Stimulated activated CD8-positive, alpha-beta memory T cell treated with anti-CD3 and anti-CD28 coated beads, Interleukin-12 subunit alpha, Interleukin-12 subunit beta, amount 100 ng/mL, for 4 hours (primary cell): ENCODE measurements at regions not wholly inside any gene's neighbourhood (a gene's known extent, or its start where the extent isn't known, plus 50 kb on each side); places are given as distances from the start of the nearest gene placed in this dataset.
A peak's percentile ranks its signal among the peaks of the same experiment; 100 is the strongest.

Experiments used
- DNase-seq: peaks from one replicate; pipeline ENCODE4 v3.0.0-alpha.2; 2020; ENCODE audit warnings: low read depth

DNA sequence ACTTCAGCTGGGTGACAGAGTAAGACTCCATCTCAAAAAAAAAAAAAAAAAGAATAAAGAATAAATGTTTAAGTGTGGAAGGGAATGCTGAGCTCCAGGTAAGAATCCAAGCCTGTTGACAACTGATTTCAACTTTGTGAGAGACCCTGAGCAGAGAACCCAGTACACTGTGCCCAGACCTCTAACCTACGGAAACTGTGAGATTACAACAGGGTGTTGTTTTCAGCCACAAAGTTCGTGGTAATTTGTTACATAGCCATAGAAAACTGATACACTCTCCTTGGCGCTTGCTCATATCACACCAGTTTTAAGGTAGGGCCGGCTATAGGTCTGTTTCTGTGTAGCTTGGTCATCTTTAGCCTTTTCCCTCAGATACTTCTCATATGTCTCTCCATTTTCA lies 98.4 kb upstream of the PAPOLG start:
- no peak for DNase-seq

GRCh38 chr2:60659026-60659425 lies 97.0 kb upstream of the PAPOLG start:
- no peak for DNase-seq

DNA sequence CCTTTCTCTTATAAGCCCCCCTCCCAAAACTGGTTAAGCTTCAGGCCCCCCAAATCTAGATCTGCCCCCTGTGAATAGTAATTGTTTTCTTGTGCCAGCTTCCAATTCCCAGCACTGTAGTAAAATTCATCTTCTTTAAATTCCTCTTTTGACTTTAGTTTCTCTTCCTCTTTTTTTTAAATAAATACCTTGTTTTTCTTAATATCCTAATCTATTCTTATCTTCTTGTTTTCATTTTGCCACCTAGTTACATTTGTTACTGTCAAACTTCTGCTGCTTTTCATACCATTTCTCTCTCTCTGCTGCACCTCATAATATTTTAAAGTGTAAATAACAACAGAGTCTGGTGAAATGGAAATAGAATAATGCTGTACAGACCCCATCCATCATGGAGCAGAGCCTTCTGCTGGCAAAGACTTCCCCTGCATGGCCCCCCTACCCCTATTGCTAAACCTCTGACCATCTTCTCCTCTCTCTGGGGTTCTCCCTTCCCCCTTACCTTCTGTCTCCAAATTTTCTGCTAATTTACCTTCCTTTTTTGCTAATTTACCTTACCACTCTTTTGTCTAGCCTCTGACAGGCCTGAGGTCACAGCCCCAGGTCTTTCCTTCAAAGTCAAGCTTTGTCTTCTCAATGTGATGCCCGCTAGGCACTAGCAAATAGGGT lies 94.9 kb upstream of the PAPOLG start:
- no peak for DNase-seq

DNA sequence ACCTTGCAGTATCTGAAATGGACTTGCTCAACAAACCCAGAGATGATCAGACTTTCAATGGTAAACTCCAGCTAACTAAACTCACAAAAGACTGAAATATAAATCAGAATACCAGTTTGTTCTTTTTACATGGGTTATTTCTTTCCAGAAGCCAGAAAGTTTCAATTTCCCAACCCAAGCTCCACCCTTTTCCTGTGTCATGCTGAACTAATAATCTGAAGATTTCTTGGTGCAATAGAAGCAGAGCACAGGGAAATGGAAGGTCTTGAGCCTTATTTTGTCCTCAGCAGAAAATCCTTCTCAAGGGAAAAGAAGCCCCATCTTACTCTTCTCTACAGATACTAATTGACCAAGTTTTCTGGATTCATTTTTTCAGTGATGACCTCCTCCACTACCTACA lies 93.3 kb upstream of the PAPOLG start:
- no peak for DNase-seq

- DNase-seq = no peak
These were observed 84.1 kb upstream of the PAPOLG start for GRCh38 chr2:60671966-60672365.

GRCh38 chr2:60674524-60675165 lies 81.4 kb upstream of the PAPOLG start:
- DNase-seq = peak; percentile 49

DNA sequence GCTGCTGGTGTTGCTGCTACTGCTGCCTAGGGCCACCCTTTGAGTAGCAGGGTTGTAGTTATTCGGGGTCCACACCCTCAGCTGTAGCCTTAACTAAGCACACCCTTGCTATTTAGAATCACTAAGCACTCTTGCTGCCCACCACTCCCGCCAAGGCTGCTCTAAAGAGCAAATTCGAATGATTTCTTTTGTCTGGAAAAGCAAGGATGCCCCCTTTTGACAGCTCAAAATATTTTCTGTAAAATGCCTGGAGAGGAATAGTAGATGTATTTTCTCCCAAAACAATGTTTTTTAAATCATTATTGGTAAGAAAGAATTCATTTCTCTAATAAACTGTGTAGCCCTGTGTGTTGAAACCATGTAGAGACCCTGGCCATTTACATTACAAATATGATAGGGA lies 80.8 kb upstream of the PAPOLG start:
- no peak for DNase-seq

DNA sequence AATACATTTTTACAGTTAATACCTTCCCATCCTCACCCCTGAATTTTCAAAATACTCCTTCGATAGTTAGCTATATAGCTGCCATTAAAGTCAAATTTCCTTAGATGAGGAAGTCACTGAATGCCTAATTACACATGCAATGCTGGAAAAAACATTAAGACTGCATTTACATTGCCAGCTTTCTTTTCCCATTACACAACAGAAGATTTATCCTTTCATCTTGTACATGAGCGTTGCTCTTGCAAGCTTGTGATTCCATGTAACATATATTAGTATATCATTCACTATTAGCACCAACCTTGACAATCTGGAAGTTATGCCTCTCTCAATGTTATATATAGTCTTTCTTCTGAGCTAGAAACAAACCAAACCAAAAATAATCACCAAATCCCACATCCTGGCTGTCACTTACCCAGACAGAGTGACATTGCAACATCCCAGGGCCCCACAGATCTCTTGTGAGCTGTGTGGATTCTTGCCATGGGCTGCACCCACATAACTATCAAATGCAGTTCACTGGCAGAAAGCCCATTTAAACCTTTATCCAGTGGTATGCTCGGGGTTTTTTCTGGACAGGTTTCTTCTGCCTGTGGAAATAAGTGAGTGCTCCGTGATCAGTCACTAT lies 79.2 kb upstream of the PAPOLG start:
- DNase-seq = no peak

- no peak for DNase-seq
These were observed 78.7 kb upstream of the PAPOLG start for GRCh38 chr2:60677356-60677755.

DNA sequence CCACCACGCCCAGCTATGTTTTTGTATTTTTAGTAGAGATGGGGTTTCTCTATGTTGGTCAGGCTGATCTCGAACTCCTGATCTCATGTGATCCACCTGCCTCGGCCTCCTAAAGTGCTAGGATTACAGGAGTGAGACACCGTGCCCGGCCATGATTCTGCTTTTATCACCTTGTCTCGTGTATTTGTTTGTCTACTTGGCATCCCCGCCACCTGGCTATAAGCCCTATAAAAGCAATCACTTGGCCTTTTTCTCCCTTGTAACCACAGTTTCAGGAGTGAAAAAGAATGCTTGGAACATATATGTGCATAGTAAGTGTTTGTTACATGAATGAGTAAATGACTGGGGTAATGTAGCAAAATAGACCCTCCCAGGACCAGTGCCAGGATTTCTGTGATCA lies 77.5 kb upstream of the PAPOLG start:
- DNase-seq = no peak

DNA sequence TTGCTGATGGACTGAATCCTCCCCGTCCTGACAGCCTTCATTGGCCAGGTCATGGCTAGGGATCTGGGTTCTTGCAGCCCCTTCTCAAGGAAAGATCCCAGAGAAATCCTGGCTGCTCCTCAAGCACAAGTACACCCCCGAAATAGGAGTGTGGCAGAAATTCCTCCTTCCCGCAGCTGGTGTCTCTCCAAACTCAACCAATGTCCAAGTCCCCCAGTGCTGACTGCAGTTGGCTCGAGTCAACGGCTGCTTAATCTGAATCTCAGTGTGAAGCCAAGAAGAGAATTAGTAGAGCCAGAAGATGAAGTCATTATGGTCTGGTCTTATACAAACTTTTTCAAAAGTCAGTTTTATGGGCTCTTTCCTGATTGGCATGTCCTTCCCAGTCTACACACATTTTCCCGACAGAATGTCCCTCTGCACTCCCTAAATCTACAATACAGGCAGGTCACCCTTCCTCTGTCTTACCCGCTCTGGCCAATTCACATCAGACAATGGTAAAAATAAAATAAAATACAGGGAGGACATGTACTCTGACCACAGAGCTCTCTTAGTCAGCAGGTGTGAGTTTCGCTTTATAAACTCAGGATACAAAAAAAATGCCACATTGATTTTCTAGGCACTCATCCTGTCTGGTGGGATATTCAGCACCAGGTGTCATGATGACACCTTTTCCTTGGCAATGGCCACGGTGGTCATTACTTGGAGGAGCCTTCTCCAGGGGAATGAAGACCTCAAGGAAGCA lies 76.9 kb upstream of the PAPOLG start:
- no peak for DNase-seq

GRCh38 chr2:60693551-60693950 lies 62.5 kb upstream of the PAPOLG start:
- no peak for DNase-seq

DNA sequence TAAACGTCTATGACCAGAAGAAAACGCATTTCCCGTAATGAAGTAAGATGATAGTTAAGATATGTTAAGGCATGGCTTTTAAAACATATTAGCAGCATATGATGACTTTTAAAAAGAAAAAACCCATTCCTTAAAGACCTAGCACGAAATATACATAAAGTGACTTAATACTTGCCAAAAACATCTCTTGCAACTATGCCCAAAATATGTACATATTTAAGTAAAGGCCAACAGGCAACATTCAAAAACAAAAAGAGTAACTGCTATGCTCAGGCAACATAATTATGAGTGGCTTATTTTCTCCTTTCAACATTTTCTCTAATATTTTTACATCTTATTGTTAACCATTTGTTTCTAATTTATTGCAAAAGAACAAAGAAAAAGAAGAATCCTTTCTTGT lies 60.3 kb upstream of the PAPOLG start:
- no peak for DNase-seq

DNA sequence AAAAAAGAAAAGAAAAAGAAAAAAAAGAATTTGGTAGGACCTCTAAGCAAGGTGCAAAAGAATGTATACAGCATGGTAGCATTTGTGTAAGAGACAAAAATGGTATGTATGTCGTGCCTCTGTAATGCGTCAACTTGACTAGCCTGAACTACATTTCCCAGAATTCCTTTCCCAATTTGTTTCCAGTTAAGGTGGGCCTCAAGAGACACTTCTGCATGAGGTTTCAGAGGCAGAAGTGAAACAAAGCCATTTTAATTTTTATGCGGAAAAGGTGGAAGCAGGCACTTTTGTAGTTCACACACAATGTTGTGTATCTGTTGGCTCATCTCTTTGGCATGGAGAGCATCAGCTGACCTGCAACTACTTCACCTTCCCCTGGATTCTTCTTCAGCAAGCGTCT lies 56.5 kb upstream of the PAPOLG start:
- no peak for DNase-seq

DNA sequence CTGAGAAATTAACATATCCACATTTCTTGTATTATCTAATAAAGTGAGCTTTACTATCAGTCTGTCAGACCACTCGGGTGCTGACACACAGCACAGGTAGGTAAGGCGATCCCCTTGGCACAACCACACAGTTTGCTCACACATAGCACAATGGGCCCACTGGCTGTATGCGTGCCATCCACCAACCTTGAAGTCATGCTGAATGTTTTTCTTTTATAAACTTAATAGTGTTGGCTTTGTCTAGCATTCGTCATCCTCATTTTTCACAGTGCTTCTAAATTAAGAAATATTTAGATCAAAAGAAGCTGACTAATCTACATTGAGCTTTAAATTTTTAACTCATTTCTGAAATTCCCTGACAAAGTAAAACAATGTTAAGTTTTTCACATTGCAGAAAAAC lies 50.0 kb upstream of the PAPOLG start:
- no peak for DNase-seq
